HFFc6 (cell line): ENCODE measurements at regions not wholly inside any gene's neighbourhood (a gene's known extent, or its start where the extent isn't known, plus 50 kb on each side); places are given as distances from the start of the nearest gene placed in this dataset.

ENCODE experiments used
- DNase-seq: peaks from one replicate; pipeline ENCODE4 v3.0.0-alpha.2; 2018
- H3K27ac Mint-ChIP-seq: 2 replicates; pipeline ENCODE4 v1.8.0; 2020; ENCODE audit warnings: mild to moderate bottlenecking, mixed read lengths
- H3K27me3 Mint-ChIP-seq: 2 replicates; pipeline ENCODE4 v1.8.0; 2021; ENCODE audit warnings: mild to moderate bottlenecking, moderate library complexity, mixed read lengths; ENCODE audit not compliant: insufficient read depth
- H3K36me3 Mint-ChIP-seq: 2 replicates; pipeline ENCODE4 v1.8.0; 2021; ENCODE audit warnings: low read depth, mixed read lengths
- H3K4me1 Mint-ChIP-seq: 2 replicates; pipeline ENCODE4 v1.8.0; 2020; ENCODE audit warnings: low read depth, mixed read lengths
- H3K4me3 Mint-ChIP-seq: 2 replicates; pipeline ENCODE4 v1.8.0; 2020; ENCODE audit warnings: mild to moderate bottlenecking, moderate library complexity, mixed read lengths
- H3K9me3 Mint-ChIP-seq: 2 replicates; pipeline ENCODE4 v1.8.0; 2020; ENCODE audit warnings: mild to moderate bottlenecking, mixed read lengths
- CTCF ChIP-seq: fragments of 200-600 bp; sonication (generic); IDR thresholded peaks from 2 replicates; pipeline ENCODE4 v1.5.0; 2021; ENCODE audit warnings: antibody characterized with exemption, mild to moderate bottlenecking

- DNase-seq, result no peak
- Mint-ChIP-seq H3K27ac (no peak overlapping the region), H3K9me3 (no peaks in the 10 kb centered on the region), H3K4me3 (no peak overlapping the region), H3K4me1 (peaks cover 28% of the 10 kb centered on the region), H3K36me3 (no peaks in the 10 kb centered on the region), H3K27me3 (no peaks in the 10 kb centered on the region; the same call in none of the 2 replicates)
- TF ChIP-seq CTCF, result no peak
Observed at GRCh38 chr2:67713376-67713775, 316.2 kb downstream of the ETAA1 start.

- no peak for DNase-seq
- H3K4me3 Mint-ChIP-seq, result no peak overlapping the region
- no peaks in the 10 kb centered on the region for H3K36me3 Mint-ChIP-seq
- H3K27ac Mint-ChIP-seq, result peak overlapping the region; percentile 4; the same call in 1 of the 2 replicates
- H3K9me3 Mint-ChIP-seq, result peaks cover 4% of the 10 kb centered on the region; the same call in 1 of the 2 replicates
- no peak for TF ChIP-seq CTCF
- peaks cover 28% of the 10 kb centered on the region for H3K4me1 Mint-ChIP-seq
- H3K27me3 Mint-ChIP-seq, result no peaks in the 10 kb centered on the region; the same call in none of the 2 replicates
Observed at GRCh38 chr2:67716895-67717396, 319.8 kb downstream of the ETAA1 start.

- Mint-ChIP-seq H3K4me1 (peaks cover 23% of the 10 kb centered on the region), H3K27ac (no peak overlapping the region), H3K27me3 (no peaks in the 10 kb centered on the region; the same call in none of the 2 replicates), H3K9me3 (peaks cover 4% of the 10 kb centered on the region; the same call in 1 of the 2 replicates), H3K36me3 (no peaks in the 10 kb centered on the region), H3K4me3 (no peak overlapping the region)
- no peak for TF ChIP-seq CTCF
- no peak for DNase-seq
Observed at GRCh38 chr2:67717692-67718091, 320.6 kb downstream of the ETAA1 start.

GRCh38 chr2:67719351-67719750 lies 322.2 kb downstream of the ETAA1 start:
- Mint-ChIP-seq H3K4me3 (no peak overlapping the region), H3K27ac (no peak overlapping the region), H3K9me3 (peaks cover 4% of the 10 kb centered on the region; the same call in 1 of the 2 replicates), H3K4me1 (peaks cover 23% of the 10 kb centered on the region), H3K36me3 (no peaks in the 10 kb centered on the region), H3K27me3 (no peaks in the 10 kb centered on the region; the same call in 1 of the 2 replicates)
- TF ChIP-seq CTCF, result no peak
- no peak for DNase-seq

GRCh38 chr2:67721516-67721915 lies 324.4 kb downstream of the ETAA1 start:
- peaks cover 4% of the 10 kb centered on the region; the same call in 1 of the 2 replicates for H3K9me3 Mint-ChIP-seq
- H3K27me3 Mint-ChIP-seq, result no peaks in the 10 kb centered on the region; the same call in 1 of the 2 replicates
- no peaks in the 10 kb centered on the region for H3K36me3 Mint-ChIP-seq
- peaks cover 17% of the 10 kb centered on the region for H3K4me1 Mint-ChIP-seq
- no peak overlapping the region for H3K4me3 Mint-ChIP-seq
- no peak for TF ChIP-seq CTCF
- no peak overlapping the region for H3K27ac Mint-ChIP-seq
- DNase-seq, result no peak
